H1 (cell line): ENCODE measurements at regions not wholly inside any gene's neighbourhood (a gene's known extent, or its start where the extent isn't known, plus 50 kb on each side); places are given as distances from the start of the nearest gene placed in this dataset.

Experiments used
- CTCF ChIA-PET: fragments of 300-600 bp; sonication (Branson Sonifier 250); formaldehyde crosslinking; loops from one replicate; lab custom pipeline; 2021; ENCODE audit not compliant: partially characterized antibody; lab: Charles Lee
- POLR2A ChIA-PET: fragments of 300-600 bp; sonication (Branson Sonifier 250); formaldehyde crosslinking; loops from one replicate; lab custom pipeline; 2021; ENCODE audit warnings: inconsistent platforms; ENCODE audit not compliant: partially characterized antibody; lab: Charles Lee
- DNase-seq, 2 experiments: peaks; one replicate each; pipeline versions ENCODE4 v3.0.0 to v3.0.0-alpha.2; 2010 to 2022; ENCODE audit warnings: low spot score in 2 of 2, low read depth in 1 of 2, mixed read lengths in 1 of 2
- FAIRE-seq: peaks from 2 replicates; lab custom pipeline; 2011; peaks lifted over from hg19 to GRCh38; lab: Jason Lieb, UNC
- H2AFZ ChIP-seq: 2 replicates; pipeline ENCODE4 v1.8.1; 2012; ENCODE audit warnings: low read length, inconsistent platforms
- H2AK5ac ChIP-seq: 2 replicates; pipeline ENCODE4 v1.6.1; 2013; ENCODE audit warnings: low read depth, low read length
- H2BK120ac ChIP-seq: replicated peaks from 2 replicates; pipeline ENCODE3; 2013; ENCODE audit warnings: low read depth, low read length, inconsistent platforms
- H2BK12ac ChIP-seq: 2 replicates; pipeline ENCODE4 v1.6.1; 2013; ENCODE audit warnings: low read depth, low read length
- H2BK15ac ChIP-seq: 2 replicates; pipeline ENCODE4 v1.6.1; 2013; ENCODE audit warnings: low read length
- H2BK20ac ChIP-seq: 2 replicates; pipeline ENCODE4 v1.6.1; 2013; ENCODE audit warnings: low read length
- H2BK5ac ChIP-seq: 2 replicates; pipeline ENCODE4 v1.6.1; 2013; ENCODE audit warnings: low read depth, low read length
- H3K14ac ChIP-seq: 2 replicates; pipeline ENCODE4 v1.6.1; 2013; ENCODE audit warnings: inconsistent platforms; ENCODE audit not compliant: insufficient read length
- H3K18ac ChIP-seq: 2 replicates; pipeline ENCODE4 v1.6.1; 2013; ENCODE audit warnings: low read length; ENCODE audit errors: extremely low read depth
- H3K23ac ChIP-seq: 2 replicates; pipeline ENCODE4 v1.6.1; 2013; ENCODE audit warnings: inconsistent platforms; ENCODE audit not compliant: insufficient read length
- H3K23me2 ChIP-seq: 2 replicates; pipeline ENCODE4 v1.6.1; 2013; ENCODE audit warnings: low read depth, low read length
- H3K27ac ChIP-seq: 2 replicates; pipeline ENCODE4 v1.6.1; 2011; ENCODE audit warnings: low read depth, low read length, inconsistent platforms
- H3K27me3 ChIP-seq, 4 experiments: replicated peaks in 1 of 4; 1 replicate in 1 of 4; 2 replicates in 3 of 4; pipeline versions ENCODE4 v1.6.1 to v1.8.1; 2011 to 2013; ENCODE audit warnings: low read length in 3 of 4, mild to moderate bottlenecking in 3 of 4, inconsistent platforms in 2 of 4, mixed read lengths in 2 of 4, moderate library complexity in 1 of 4; ENCODE audit not compliant: control insufficient read depth in 3 of 4, insufficient read depth in 3 of 4; ENCODE audit errors: extremely low read depth in 1 of 4
- H3K36me3 ChIP-seq, 4 experiments: 2 replicates each; pipeline versions ENCODE4 v1.6.1 to v1.8.1; 2011 to 2013; ENCODE audit warnings: mild to moderate bottlenecking in 4 of 4, low read length in 3 of 4, moderate library complexity in 2 of 4, control low read depth in 1 of 4, inconsistent platforms in 1 of 4; ENCODE audit not compliant: insufficient read depth in 4 of 4, control insufficient read depth in 2 of 4
- H3K4ac ChIP-seq: replicated peaks from 2 replicates; pipeline ENCODE3; 2013; ENCODE audit warnings: low read length, low read depth, mixed read lengths, inconsistent platforms; ENCODE audit not compliant: insufficient read length
- H3K4me1 ChIP-seq, 4 experiments: replicated peaks in 1 of 4; 1 replicate in 1 of 4; 2 replicates in 3 of 4; pipeline versions ENCODE4 v1.6.1 to v1.8.1; 2011 to 2013; ENCODE audit warnings: low read length in 3 of 4, inconsistent platforms in 2 of 4, mixed read lengths in 1 of 4; ENCODE audit not compliant: insufficient read depth in 4 of 4, control insufficient read depth in 3 of 4
- H3K4me2 ChIP-seq, 2 experiments: 2 replicates each; pipeline versions ENCODE4 v1.6.1 to v1.8.1; 2011 to 2013; ENCODE audit warnings: low read depth in 2 of 2, low read length in 2 of 2, control low read depth in 1 of 2, inconsistent platforms in 1 of 2, mild to moderate bottlenecking in 1 of 2; ENCODE audit not compliant: insufficient read depth in 1 of 2
- H3K4me3 ChIP-seq, 4 experiments: fragments of 200-600, 300-600 bp in 1 of 4; sonication (generic), shearing (Covaris generic), sonication (Bioruptor Twin) in 1 of 4; 2 replicates each; pipeline versions ENCODE4 v1.5.1 to v1.8.1; 2011 to 2016; ENCODE audit warnings: low read length in 4 of 4, low read depth in 3 of 4, control low read depth in 2 of 4, inconsistent platforms in 2 of 4, mild to moderate bottlenecking in 2 of 4, mixed read lengths in 1 of 4, moderate library complexity in 1 of 4; ENCODE audit not compliant: insufficient read depth in 2 of 4; ENCODE audit errors: extremely low read depth in 1 of 4
- H3K56ac ChIP-seq: replicated peaks from 2 replicates; pipeline ENCODE3; 2013; ENCODE audit warnings: low read depth, mild to moderate bottlenecking, mixed read lengths, low read length, inconsistent platforms; ENCODE audit not compliant: insufficient read length
- H3K79me1 ChIP-seq: 2 replicates; pipeline ENCODE4 v1.6.1; 2013; ENCODE audit warnings: low read depth, low read length, control low read depth
- H3K79me2 ChIP-seq, 2 experiments: 2 replicates each; pipeline versions ENCODE4 v1.6.1 to v1.8.1; 2012 to 2013; ENCODE audit warnings: low read length in 2 of 2, mild to moderate bottlenecking in 2 of 2, inconsistent platforms in 1 of 2; ENCODE audit not compliant: insufficient read depth in 2 of 2, control insufficient read depth in 1 of 2
- H3K9ac ChIP-seq, 4 experiments: replicated peaks in 1 of 4; 1 replicate in 1 of 4; 2 replicates in 3 of 4; pipeline versions ENCODE4 v1.6.1 to v1.8.1; 2011 to 2013; ENCODE audit warnings: low read depth in 3 of 4, low read length in 3 of 4, control low read depth in 2 of 4, mild to moderate bottlenecking in 2 of 4, moderate library complexity in 2 of 4, inconsistent platforms in 1 of 4; ENCODE audit errors: extremely low read depth in 1 of 4
- H3K9me3 ChIP-seq, 2 experiments: 2 replicates each; pipeline versions ENCODE4 v1.6.1 to v1.8.1; 2012 to 2013; ENCODE audit warnings: mild to moderate bottlenecking in 2 of 2, moderate library complexity in 2 of 2, control low read depth in 1 of 2, inconsistent platforms in 1 of 2, low read depth in 1 of 2, low read length in 1 of 2, mixed read lengths in 1 of 2; ENCODE audit not compliant: insufficient read depth in 2 of 2
- H4K20me1 ChIP-seq, 2 experiments: replicated peaks in 1 of 2; 2 replicates each; pipeline versions ENCODE3 to v1.8.1; 2011 to 2013; ENCODE audit warnings: inconsistent platforms in 2 of 2, low read length in 2 of 2, mild to moderate bottlenecking in 1 of 2; ENCODE audit not compliant: insufficient read depth in 2 of 2, control insufficient read depth in 1 of 2
- H4K5ac ChIP-seq: 2 replicates; pipeline ENCODE4 v1.6.1; 2013; ENCODE audit warnings: low read length, low read depth, mixed read lengths, inconsistent platforms; ENCODE audit not compliant: insufficient read length
- H4K8ac ChIP-seq: 2 replicates; pipeline ENCODE4 v1.8.0; 2013; ENCODE audit warnings: mild to moderate bottlenecking, moderate library complexity, low read length, inconsistent platforms; ENCODE audit not compliant: insufficient read depth; ENCODE audit errors: extremely low read depth
- H4K91ac ChIP-seq: replicated peaks from 2 replicates; pipeline ENCODE3; 2013; ENCODE audit warnings: low read length, mixed read lengths, inconsistent platforms; ENCODE audit not compliant: insufficient read length
- BACH1 ChIP-seq: IDR thresholded peaks from 2 replicates; pipeline ENCODE4 v1.6.1; 2012; ENCODE audit warnings: low read length, improper control_type of control experiment
- CBX5 ChIP-seq: fragments of 300-800, 300-1000 bp; sonication (generic); IDR thresholded peaks from 2 replicates; pipeline ENCODE4 v1.7.1; 2016; ENCODE audit warnings: antibody characterized with exemption, low read length, low read depth
- MAFK ChIP-seq: IDR thresholded peaks from 2 replicates; pipeline ENCODE4 v1.6.1; 2012; ENCODE audit warnings: low read depth, mild to moderate bottlenecking, improper control_type of control experiment, low read length
- RXRA ChIP-seq: IDR thresholded peaks from 2 replicates; pipeline ENCODE4 v1.6.1; 2011; ENCODE audit warnings: low read depth, mild to moderate bottlenecking, low read length, moderate library complexity; ENCODE audit not compliant: insufficient read depth
- SAP30 ChIP-seq: fragments of 300-600 bp; sonication (generic); IDR thresholded peaks from 2 replicates; pipeline ENCODE4 v1.7.1; 2012; ENCODE audit warnings: low read length, moderate library complexity, mild to moderate bottlenecking, inconsistent platforms; ENCODE audit not compliant: insufficient read depth, insufficient replicate concordance
- SIX5 ChIP-seq: IDR thresholded peaks from 2 replicates; pipeline ENCODE4 v1.6.1; 2011; ENCODE audit warnings: mild to moderate bottlenecking, low read depth, low read length
- SP1 ChIP-seq: IDR thresholded peaks from 2 replicates; pipeline ENCODE4 v1.6.1; 2011; ENCODE audit warnings: low read depth, low read length
- SP2 ChIP-seq: IDR thresholded peaks from 2 replicates; pipeline ENCODE4 v1.6.1; 2012; ENCODE audit warnings: mild to moderate bottlenecking, low read length, inconsistent platforms
- SUZ12 ChIP-seq: fragments of 200-600 bp; sonication (generic); IDR thresholded peaks from 2 replicates; pipeline ENCODE4 v1.6.1; 2012; ENCODE audit warnings: mild to moderate bottlenecking, inconsistent platforms, low read length, moderate library complexity, mixed read lengths
- TBP ChIP-seq: IDR thresholded peaks from 2 replicates; pipeline ENCODE4 v1.6.1; 2011; ENCODE audit warnings: low read depth, low read length, improper control_type of control experiment
- TCF12 ChIP-seq: IDR thresholded peaks from 2 replicates; pipeline ENCODE4 v1.6.1; 2011; ENCODE audit warnings: low read depth, mild to moderate bottlenecking, low read length
- USF2 ChIP-seq: IDR thresholded peaks from 2 replicates; pipeline ENCODE4 v1.6.1; 2011; ENCODE audit warnings: low read length, improper control_type of control experiment
- WGBS, 2 experiments: shearing (Covaris generic) in 1 of 2; methylation state at CpG; one replicate each; pipeline versions ENCODE4 v1.1.6 to v1.1.7; 2013 to 2015; ENCODE audit warnings: low lambda C conversion rate in 2 of 2, mixed read lengths in 2 of 2, inconsistent platforms in 1 of 2, low coverage in 1 of 2, missing lambda C conversion rate in 1 of 2; ENCODE audit not compliant: insufficient replicate concordance in 2 of 2, insufficient coverage in 1 of 2, insufficient read length in 1 of 2; ENCODE audit errors: extremely low coverage in 1 of 2, missing lambda C conversion rate in 1 of 2; 5-methylcytosine and 5-hydroxymethylcytosine counted together

DNA sequence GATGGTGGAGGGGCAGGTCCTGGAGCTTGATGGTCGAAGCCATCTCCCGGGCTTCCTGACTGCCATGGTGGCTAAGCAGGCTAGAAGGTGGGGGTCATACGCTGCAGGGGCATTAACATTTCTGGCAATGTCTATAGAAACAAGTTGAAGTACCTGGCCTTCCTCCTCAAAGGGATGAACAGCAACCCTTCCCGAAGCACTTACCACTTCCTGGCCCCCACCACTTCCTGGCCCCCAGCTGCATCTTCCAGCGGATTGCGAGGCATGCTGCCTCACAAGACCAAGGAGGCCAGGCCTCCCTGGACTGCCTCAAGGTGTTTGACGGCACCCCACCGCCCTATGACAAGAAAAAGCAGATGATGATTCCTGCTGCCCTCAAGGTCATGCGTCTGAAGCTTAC, 97.0 kb upstream of the MOCS2 start:
- no peak overlapping the region for H3K18ac ChIP-seq
- no peak overlapping the region for H3K9ac ChIP-seq
- H2BK12ac ChIP-seq = no peak overlapping the region
- H2BK15ac ChIP-seq = no peak overlapping the region
- no peak overlapping the region for H2BK5ac ChIP-seq
- H2AFZ ChIP-seq = no peak overlapping the region
- no peak overlapping the region for H3K4ac ChIP-seq
- no peak overlapping the region for H2BK120ac ChIP-seq
- no peak overlapping the region for H4K5ac ChIP-seq
- CTCF ChIA-PET = interaction anchor here (0.6 to 0.7 kb wide), 2 partner anchors 16 to 603 kb away, joined by 3 read pairs; no protein-coding TSS in a partner anchor
- no peak overlapping the region for H3K4me2 ChIP-seq
- no peak overlapping the region for H3K56ac ChIP-seq
- no peaks in the 10 kb centered on the region for H3K36me3 ChIP-seq
- no peak for FAIRE-seq
- H3K79me1 ChIP-seq = no peaks in the 10 kb centered on the region
- H3K23me2 ChIP-seq = no peaks in the 10 kb centered on the region; the same call in 1 of the 2 replicates
- no peaks in the 10 kb centered on the region for H4K20me1 ChIP-seq
- TF ChIP-seq TCF12 = no peak
- TF ChIP-seq SAP30 = no peak
- TF ChIP-seq TBP = no peak
- TF ChIP-seq RXRA = no peak
- TF ChIP-seq SUZ12 = no peak
- no peak for TF ChIP-seq BACH1
- TF ChIP-seq SP2 = no peak
- no peak for TF ChIP-seq SP1
- TF ChIP-seq USF2 = no peak
- TF ChIP-seq MAFK = no peak
- TF ChIP-seq CBX5 = no peak
- TF ChIP-seq SIX5 = no peak
- TF ChIP-seq, all 59 proteins: peak for 0
- Histone ChIP-seq H3K79me2 (no peaks in the 10 kb centered on the region), H4K8ac (no peak overlapping the region; the same call in 1 of the 2 replicates), H3K4me3 (no peak overlapping the region), H3K27me3 (no peaks in the 10 kb centered on the region), H2AK5ac (no peak overlapping the region), H3K9me3 (no peaks in the 10 kb centered on the region), H4K91ac (no peak overlapping the region), H3K27ac (no peak overlapping the region), H3K23ac (no peak overlapping the region), H2BK20ac (no peak overlapping the region), H3K14ac (no peak overlapping the region), H3K4me1 (no peaks in the 10 kb centered on the region)
- 90% methylated on average over 9 of the region's 9 CpGs; no CpG with 5 or more reads in 1 of the 2 experiments for WGBS, 2 experiments
- DNase-seq = no peak
- POLR2A ChIA-PET = no interaction called here
